ENCODE measurements at regions not wholly inside any gene's neighbourhood (a gene's known extent, or its start where the extent isn't known, plus 50 kb on each side); places are given as distances from the start of the nearest gene placed in this dataset.

- no peak overlapping the region for H3K9ac ChIP-seq (ENCODE audit: low read depth in 1 of 2, low read length in 2 of 2)
- TF ChIP-seq HNF4A (conservative IDR thresholded peaks at IDR 0.05) = peak; percentile 63 to 71
- no peak for TF ChIP-seq REST (IDR thresholded peaks at IDR 0.05)
- no peak for TF ChIP-seq NR2F2 (IDR thresholded peaks at IDR 0.05)
- no peaks in the 10 kb centered on the region for H3K4me1 ChIP-seq (ENCODE audit: control insufficient read depth in 4 of 4, insufficient read depth in 4 of 4, low read length in 3 of 4)
- H3K27me3 ChIP-seq (ENCODE audit: control insufficient read depth in 4 of 4, insufficient read depth in 4 of 4, low read length in 3 of 4) = no peaks in the 10 kb centered on the region
- no peak for DNase-seq (ENCODE audit: low spot score)
- no peak overlapping the region for H3K27ac ChIP-seq (ENCODE audit: low read depth in 1 of 2, low read length in 2 of 2)
- no peak overlapping the region for H3K4me3 ChIP-seq (ENCODE audit: low read depth in 1 of 3, low read length in 3 of 3)
- no peaks in the 10 kb centered on the region for H3K9me3 ChIP-seq (ENCODE audit: control insufficient read depth in 4 of 4, low read length in 3 of 4)
- no peaks in the 10 kb centered on the region for H3K36me3 ChIP-seq (ENCODE audit: control insufficient read depth in 4 of 4, insufficient read depth in 3 of 4, low read depth in 1 of 4, low read length in 3 of 4)
Observed at GRCh38 chr2:34306745-34307144, 707.6 kb upstream of the FAM98A start.

- WGBS = 64% methylated on average over 3 of the region's 3 CpGs
- DNase-seq (ENCODE audit: low spot score) = no peak
- no peak overlapping the region for H3K4me3 ChIP-seq (ENCODE audit: low read depth in 1 of 3, low read length in 3 of 3)
Observed at GRCh38 chr2:34305587-34305986, 706.5 kb upstream of the FAM98A start.

More at GRCh38 chr2:34305587-34305986, 706.5 kb upstream of the FAM98A start:
- no peaks in the 10 kb centered on the region for H3K27me3 ChIP-seq (ENCODE audit: control insufficient read depth in 4 of 4, insufficient read depth in 4 of 4, low read length in 3 of 4)
- H3K27ac ChIP-seq (ENCODE audit: low read depth in 1 of 2, low read length in 2 of 2) = no peak overlapping the region
- H3K4me1 ChIP-seq (ENCODE audit: control insufficient read depth in 4 of 4, insufficient read depth in 4 of 4, low read length in 3 of 4) = no peaks in the 10 kb centered on the region
- no peaks in the 10 kb centered on the region for H3K9me3 ChIP-seq (ENCODE audit: control insufficient read depth in 4 of 4, low read length in 3 of 4)
- H3K9ac ChIP-seq (ENCODE audit: low read depth in 1 of 2, low read length in 2 of 2) = no peak overlapping the region
- TF ChIP-seq ATF3 (IDR thresholded peaks at IDR 0.05) (no peak), JUND (IDR thresholded peaks at IDR 0.05) (no peak), CTCF (IDR thresholded peaks at IDR 0.05; ENCODE audit: low read depth, low read length, missing input control) (no peak), GABPA (IDR thresholded peaks at IDR 0.05 in 1 of 2, conservative IDR thresholded peaks at IDR 0.05 in 1 of 2) (no peak), FOXA1 (IDR thresholded peaks at IDR 0.05) (no peak), FOXA2 (IDR thresholded peaks at IDR 0.05) (no peak), MAX (IDR thresholded peaks at IDR 0.05) (no peak), ZBTB33 (IDR thresholded peaks at IDR 0.05) (no peak), YY1 (IDR thresholded peaks at IDR 0.05) (no peak), SP1 (IDR thresholded peaks at IDR 0.05) (no peak), EGR1 (IDR thresholded peaks at IDR 0.05; ENCODE audit: low read depth in 2 of 2) (no peak), NR2F2 (IDR thresholded peaks at IDR 0.05) (no peak), TAF1 (conservative IDR thresholded peaks at IDR 0.05) (no peak)
- no peaks in the 10 kb centered on the region for H3K36me3 ChIP-seq (ENCODE audit: control insufficient read depth in 4 of 4, insufficient read depth in 3 of 4, low read depth in 1 of 4, low read length in 3 of 4)
